MG63 (cell line): ENCODE measurements at regions not wholly inside any gene's neighbourhood (a gene's known extent, or its start where the extent isn't known, plus 50 kb on each side); places are given as distances from the start of the nearest gene placed in this dataset.
A peak's percentile ranks its signal among the peaks of the same experiment; 100 is the strongest.

ENCODE experiments used
- DNase-seq: peaks from one replicate; pipeline ENCODE4 v3.0.0-alpha.2; 2020
- H3K27me3 ChIP-seq: fragments of 250-450 bp; sonication (Bioruptor Pico); 2 replicates; pipeline ENCODE4 v1.5.1; 2020; ENCODE audit warnings: mild to moderate bottlenecking, moderate library complexity
- H3K36me3 ChIP-seq: fragments of 250-450 bp; sonication (Bioruptor Pico); 2 replicates; pipeline ENCODE4 v1.5.1; 2020; ENCODE audit warnings: mild to moderate bottlenecking, moderate library complexity
- H3K4me3 ChIP-seq: fragments of 250-450 bp; sonication (Bioruptor Pico); 2 replicates; pipeline ENCODE4 v1.5.1; 2020; ENCODE audit warnings: mild to moderate bottlenecking, moderate library complexity
- H3K9me3 ChIP-seq: fragments of 250-450 bp; sonication (Bioruptor Pico); 2 replicates; pipeline ENCODE4 v1.5.1; 2020; ENCODE audit warnings: mild to moderate bottlenecking, moderate library complexity

GRCh38 chr2:190771726-190772125 lies 108.9 kb upstream of the GLS start:
- H3K27me3 ChIP-seq, result no peaks in the 10 kb centered on the region
- H3K4me3 ChIP-seq, result no peak overlapping the region
- H3K9me3 ChIP-seq, result 0 out of 2 replicates have a peak, but pooled peaks cover 1% of the 10 kb centered on the region
- DNase-seq, result no peak
- H3K36me3 ChIP-seq, result no peaks in the 10 kb centered on the region

GRCh38 chr2:190780594-190780993 lies 100.0 kb upstream of the GLS start:
- no peak overlapping the region for H3K4me3 ChIP-seq
- no peaks in the 10 kb centered on the region for H3K27me3 ChIP-seq
- no peak for DNase-seq
- H3K9me3 ChIP-seq, result peaks cover 2% of the 10 kb centered on the region; the same call in 1 of the 2 replicates
- no peaks in the 10 kb centered on the region for H3K36me3 ChIP-seq

GRCh38 chr2:190781604-190782198 lies 98.9 kb upstream of the GLS start:
- Histone ChIP-seq H3K4me3 (no peak overlapping the region), H3K9me3 (peaks cover 2% of the 10 kb centered on the region; the same call in 1 of the 2 replicates), H3K27me3 (no peaks in the 10 kb centered on the region), H3K36me3 (no peaks in the 10 kb centered on the region)
- peak; percentile 40 for DNase-seq

- DNase-seq, result no peak
- H3K4me3 ChIP-seq, result no peak overlapping the region
These were observed 98.4 kb upstream of the GLS start for GRCh38 chr2:190782264-190782663.

GRCh38 chr2:190783513-190784263 lies 96.9 kb upstream of the GLS start:
- DNase-seq, result no peak
- H3K36me3 ChIP-seq, result no peaks in the 10 kb centered on the region
- H3K27me3 ChIP-seq, result no peaks in the 10 kb centered on the region
- H3K4me3 ChIP-seq, result no peak overlapping the region
- no peaks in the 10 kb centered on the region; the same call in 1 of the 2 replicates for H3K9me3 ChIP-seq

More at GRCh38 chr2:190782264-190782663, 98.4 kb upstream of the GLS start:
- Histone ChIP-seq H3K9me3 (peaks cover 2% of the 10 kb centered on the region; the same call in 1 of the 2 replicates), H3K36me3 (no peaks in the 10 kb centered on the region), H3K27me3 (no peaks in the 10 kb centered on the region)

GRCh38 chr2:190785334-190785733 lies 95.3 kb upstream of the GLS start:
- H3K9me3 ChIP-seq, result no peaks in the 10 kb centered on the region; the same call in 1 of the 2 replicates

GRCh38 chr2:190786404-190787166 lies 94.0 kb upstream of the GLS start:
- Histone ChIP-seq H3K36me3 (no peaks in the 10 kb centered on the region), H3K27me3 (no peaks in the 10 kb centered on the region), H3K4me3 (no peak overlapping the region), H3K9me3 (no peaks in the 10 kb centered on the region; the same call in 1 of the 2 replicates)
- DNase-seq, result no peak

More at GRCh38 chr2:190785334-190785733, 95.3 kb upstream of the GLS start:
- no peak for DNase-seq
- no peaks in the 10 kb centered on the region for H3K36me3 ChIP-seq
- H3K4me3 ChIP-seq, result no peak overlapping the region
- no peaks in the 10 kb centered on the region for H3K27me3 ChIP-seq

GRCh38 chr2:190787743-190788235 lies 92.8 kb upstream of the GLS start:
- Histone ChIP-seq H3K36me3 (no peaks in the 10 kb centered on the region), H3K4me3 (no peak overlapping the region), H3K27me3 (no peaks in the 10 kb centered on the region), H3K9me3 (no peaks in the 10 kb centered on the region; the same call in 1 of the 2 replicates)
- no peak for DNase-seq

- H3K4me3 ChIP-seq, result no peak overlapping the region
- no peak for DNase-seq
- H3K27me3 ChIP-seq, result no peaks in the 10 kb centered on the region
- H3K9me3 ChIP-seq, result no peaks in the 10 kb centered on the region
- H3K36me3 ChIP-seq, result no peaks in the 10 kb centered on the region
These were observed 91.3 kb upstream of the GLS start for GRCh38 chr2:190789074-190790004.

- no peak overlapping the region for H3K4me3 ChIP-seq
- no peaks in the 10 kb centered on the region for H3K27me3 ChIP-seq
- no peaks in the 10 kb centered on the region for H3K9me3 ChIP-seq
- no peaks in the 10 kb centered on the region for H3K36me3 ChIP-seq
- peak; percentile 85 for DNase-seq
These were observed 89.2 kb upstream of the GLS start for GRCh38 chr2:190791347-190791975.

- no peak overlapping the region for H3K4me3 ChIP-seq
- DNase-seq, result no peak
- no peaks in the 10 kb centered on the region for H3K36me3 ChIP-seq
- H3K9me3 ChIP-seq, result no peaks in the 10 kb centered on the region
- no peaks in the 10 kb centered on the region for H3K27me3 ChIP-seq
These were observed 88.5 kb upstream of the GLS start for GRCh38 chr2:190791976-190792575.

- H3K27me3 ChIP-seq, result no peaks in the 10 kb centered on the region
- no peaks in the 10 kb centered on the region for H3K36me3 ChIP-seq
- no peak overlapping the region for H3K4me3 ChIP-seq
- H3K9me3 ChIP-seq, result no peaks in the 10 kb centered on the region
- DNase-seq, result no peak
These were observed 87.4 kb upstream of the GLS start for GRCh38 chr2:190792956-190793888.

- H3K36me3 ChIP-seq, result no peaks in the 10 kb centered on the region
- no peak overlapping the region for H3K4me3 ChIP-seq
- H3K27me3 ChIP-seq, result no peaks in the 10 kb centered on the region
- no peaks in the 10 kb centered on the region for H3K9me3 ChIP-seq
- no peak for DNase-seq
These were observed 86.2 kb upstream of the GLS start for GRCh38 chr2:190794377-190794776.

- no peaks in the 10 kb centered on the region for H3K9me3 ChIP-seq
- DNase-seq, result no peak
These were observed 85.8 kb upstream of the GLS start for GRCh38 chr2:190794790-190795189.

More at GRCh38 chr2:190794790-190795189, 85.8 kb upstream of the GLS start:
- Histone ChIP-seq H3K36me3 (no peaks in the 10 kb centered on the region), H3K4me3 (no peak overlapping the region), H3K27me3 (no peaks in the 10 kb centered on the region)
